Stomach (tissue), 8 donors: ENCODE measurements at regions not wholly inside any gene's neighbourhood (a gene's known extent, or its start where the extent isn't known, plus 50 kb on each side); places are given as distances from the start of the nearest gene placed in this dataset.
A peak's percentile ranks its signal among the peaks of the same experiment; 100 is the strongest.

Source experiments
- DNase-seq, 2 donors: peaks; one replicate each; pipeline versions ENCODE4 v3.0.0 to v3.0.0-alpha.2; 2013 to 2019
- H3K27ac ChIP-seq, 5 donors: fragments of 200-600 bp in 4 of 5; sonication (generic) in 4 of 5; one replicate each; pipeline ENCODE4 v1.5.1; 2013 to 2019; ENCODE audit warnings: mild to moderate bottlenecking in 1 of 5, moderate library complexity in 1 of 5
- H3K27me3 ChIP-seq, 3 donors: fragments of 200-600 bp; sonication (generic); one replicate each; pipeline ENCODE4 v1.5.1; 2017 to 2019; ENCODE audit warnings: mixed run types in 1 of 3
- H3K36me3 ChIP-seq, 4 donors: fragments of 200-600 bp; sonication (generic); 1 replicate in 3 of 4; 2 replicates in 1 of 4; pipeline ENCODE4 v1.5.1; 2016 to 2019
- H3K4me1 ChIP-seq, 4 donors: fragments of 200-600 bp; sonication (generic); one replicate each; pipeline ENCODE4 v1.5.1; 2016 to 2019
- H3K4me3 ChIP-seq, 4 donors: fragments of 200-600 bp; sonication (generic) in 3 of 4; one replicate each; pipeline ENCODE4 v1.5.1; 2016 to 2019; ENCODE audit warnings: mild to moderate bottlenecking in 1 of 4
- H3K9me3 ChIP-seq, 4 donors: fragments of 200-600 bp; sonication (generic); one replicate each; pipeline ENCODE4 v1.5.1; 2016 to 2019
- EP300 ChIP-seq: sonication (generic); formaldehyde crosslinking; IDR thresholded peaks from one replicate; pipeline ENCODE4 v1.6.1; 2017; ENCODE audit warnings: antibody characterized with exemption
- POLR2A ChIP-seq, 4 donors: fragments of 450-650 bp; IDR thresholded peaks; one replicate each; pipeline ENCODE4 v1.6.1; 2016; ENCODE audit warnings: antibody characterized with exemption in 4 of 4, control low read depth in 2 of 4, mild to moderate bottlenecking in 1 of 4, moderate library complexity in 1 of 4
- POLR2AphosphoS5 ChIP-seq, 3 donors: sonication (generic); formaldehyde crosslinking; IDR thresholded peaks; one replicate each; pipeline ENCODE4 v1.6.1; 2016; ENCODE audit warnings: antibody characterized with exemption in 3 of 3
- WGBS, 5 donors: extraction: QIAGEN DNeasy Blood & Tissue Kit in 3 of 5; methylation state at CpG; one replicate each; pipeline versions ENCODE4 v1.1.5 to v1.1.7; 2013 to 2018; 5-methylcytosine and 5-hydroxymethylcytosine counted together
- intact Hi-C: fragments of 100-400 bp; cut with DNase I; formaldehyde crosslinking; loops from one replicate; pipeline ENCODE4 v1.15.1; 2023; ENCODE audit warnings: low total_unique reads
- TF ChIP-seq, protein P1 (sequence below), 7 experiments: fragments of 450-650 bp in 4 of 7; fragments of 200-600 bp in 3 of 7; sonication (generic) in 3 of 7; IDR thresholded peaks; one replicate each; pipeline ENCODE4 v1.5.1; 2016 to 2019; ENCODE audit warnings: antibody characterized with exemption in 7 of 7, control low read depth in 2 of 7, mild to moderate bottlenecking in 1 of 7
- donor health status: healthy with polysubstance abuse.
- donor health status: Bipolar disorder and iron deficiency.
- donor health status: healthy.

DNA sequence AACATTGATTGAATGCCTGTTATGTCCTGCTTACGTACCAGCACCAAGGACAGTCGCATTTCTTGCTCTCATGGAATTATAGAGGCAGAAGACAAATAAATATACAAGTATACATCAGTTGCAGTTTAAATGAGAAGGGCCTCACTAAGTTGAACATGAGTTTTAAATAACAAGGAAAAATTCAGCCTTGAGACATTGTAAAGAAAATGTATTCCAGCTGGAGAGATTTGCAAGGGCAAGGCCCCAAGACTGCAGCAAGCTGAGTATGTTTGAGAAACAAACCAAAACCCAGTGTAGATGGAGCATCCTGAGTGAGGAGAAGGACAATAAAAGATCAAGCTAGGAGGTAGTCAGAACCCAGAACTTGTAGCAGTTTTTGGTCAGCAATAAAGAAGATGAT, 123.2 kb upstream of the BMP5 start:
- Histone ChIP-seq H3K36me3 (no peaks in the 10 kb centered on the region), H3K27me3 (no peaks in the 10 kb centered on the region), H3K4me3 (no peak overlapping the region), H3K4me1 (no peaks in the 10 kb centered on the region), H3K9me3 (peaks cover 0 to 4% (median 2%) of the 10 kb centered on the region in 4 donors), H3K27ac (no peak overlapping the region)
- DNase-seq = peak in 1 of 2 donors; percentile 12
- TF ChIP-seq EP300 = no peak
- TF ChIP-seq, protein P1, sequence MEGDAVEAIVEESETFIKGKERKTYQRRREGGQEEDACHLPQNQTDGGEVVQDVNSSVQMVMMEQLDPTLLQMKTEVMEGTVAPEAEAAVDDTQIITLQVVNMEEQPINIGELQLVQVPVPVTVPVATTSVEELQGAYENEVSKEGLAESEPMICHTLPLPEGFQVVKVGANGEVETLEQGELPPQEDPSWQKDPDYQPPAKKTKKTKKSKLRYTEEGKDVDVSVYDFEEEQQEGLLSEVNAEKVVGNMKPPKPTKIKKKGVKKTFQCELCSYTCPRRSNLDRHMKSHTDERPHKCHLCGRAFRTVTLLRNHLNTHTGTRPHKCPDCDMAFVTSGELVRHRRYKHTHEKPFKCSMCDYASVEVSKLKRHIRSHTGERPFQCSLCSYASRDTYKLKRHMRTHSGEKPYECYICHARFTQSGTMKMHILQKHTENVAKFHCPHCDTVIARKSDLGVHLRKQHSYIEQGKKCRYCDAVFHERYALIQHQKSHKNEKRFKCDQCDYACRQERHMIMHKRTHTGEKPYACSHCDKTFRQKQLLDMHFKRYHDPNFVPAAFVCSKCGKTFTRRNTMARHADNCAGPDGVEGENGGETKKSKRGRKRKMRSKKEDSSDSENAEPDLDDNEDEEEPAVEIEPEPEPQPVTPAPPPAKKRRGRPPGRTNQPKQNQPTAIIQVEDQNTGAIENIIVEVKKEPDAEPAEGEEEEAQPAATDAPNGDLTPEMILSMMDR (IDR thresholded peaks at IDR 0.05) = no peak
- TF ChIP-seq POLR2AphosphoS5 (IDR thresholded peaks at IDR 0.05) = no peak
- no peak for TF ChIP-seq POLR2A (IDR thresholded peaks at IDR 0.05)
- intact Hi-C loops = no loop called here
- 49 to 66% (median 55%) methylated on average over 2 of the region's 2 CpGs for WGBS, 5 donors

GRCh38 chr6:55997223-55997874, 122.0 kb upstream of the BMP5 start:
- no peaks in the 10 kb centered on the region for H3K27me3 ChIP-seq
- H3K4me3 ChIP-seq = no peak overlapping the region
- H3K4me1 ChIP-seq = no peaks in the 10 kb centered on the region
- no peak overlapping the region for H3K27ac ChIP-seq
- no peaks in the 10 kb centered on the region for H3K36me3 ChIP-seq
- TF ChIP-seq POLR2AphosphoS5 (IDR thresholded peaks at IDR 0.05) (no peak), POLR2A (IDR thresholded peaks at IDR 0.05) (no peak), EP300 (no peak)
- TF ChIP-seq, protein P1 (IDR thresholded peaks at IDR 0.05) = no peak
- peaks cover 0 to 12% (median 8%) of the 10 kb centered on the region in 4 donors for H3K9me3 ChIP-seq
- 57 to 74% (median 59%) methylated on average over 3 of the region's 3 CpGs for WGBS, 5 donors
- no peak for DNase-seq
- intact Hi-C loops = no loop called here

DNA sequence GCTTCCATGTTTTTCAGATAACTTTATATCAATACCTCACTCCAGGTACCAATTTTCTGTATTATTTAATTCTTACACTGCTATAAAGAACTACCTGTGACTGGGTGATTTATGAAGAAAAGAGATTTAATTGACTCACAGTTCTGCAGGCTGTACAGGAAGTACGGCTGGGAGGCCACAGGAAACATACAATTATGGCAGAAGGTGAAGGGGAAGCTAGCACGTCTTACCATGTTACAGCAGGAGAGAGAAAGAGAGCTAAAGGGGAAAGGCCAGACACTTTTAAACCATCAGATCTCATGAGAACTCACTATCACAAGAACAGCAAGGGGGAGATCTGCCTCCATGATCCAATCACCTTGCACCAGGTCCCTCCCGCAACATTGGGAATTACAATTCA, 119.1 kb upstream of the BMP5 start:
- no peaks in the 10 kb centered on the region for H3K4me1 ChIP-seq
- H3K27ac ChIP-seq = no peak overlapping the region
- no peaks in the 10 kb centered on the region for H3K36me3 ChIP-seq
- 67 to 86% (median 76%) methylated on average over 3 of the region's 3 CpGs for WGBS, 5 donors
- TF ChIP-seq, protein P1 (IDR thresholded peaks at IDR 0.05) = no peak
- TF ChIP-seq EP300 (no peak), POLR2A (IDR thresholded peaks at IDR 0.05) (no peak), POLR2AphosphoS5 (IDR thresholded peaks at IDR 0.05) (no peak)
- intact Hi-C loops = no loop called here
- H3K4me3 ChIP-seq = no peak overlapping the region
- peaks cover 0 to 12% (median 8%) of the 10 kb centered on the region in 4 donors for H3K9me3 ChIP-seq
- H3K27me3 ChIP-seq = no peaks in the 10 kb centered on the region
- no peak for DNase-seq

- Histone ChIP-seq H3K27me3 (no peaks in the 10 kb centered on the region), H3K27ac (no peak overlapping the region), H3K9me3 (peaks cover 0 to 12% (median 8%) of the 10 kb centered on the region in 4 donors), H3K4me3 (no peak overlapping the region), H3K36me3 (no peaks in the 10 kb centered on the region), H3K4me1 (no peaks in the 10 kb centered on the region)
- intact Hi-C loops = no loop called here
- DNase-seq = no peak
- TF ChIP-seq, protein P1 (IDR thresholded peaks at IDR 0.05) = no peak
- TF ChIP-seq EP300 (no peak), POLR2AphosphoS5 (IDR thresholded peaks at IDR 0.05) (no peak), POLR2A (IDR thresholded peaks at IDR 0.05) (no peak)
- 65 to 75% (median 69%) methylated on average over 2 of the region's 2 CpGs for WGBS, 5 donors
Measured at GRCh38 chr6:55993418-55993817, 118.0 kb upstream of the BMP5 start.
